Right atrium auricular region (tissue), 2 donors: ENCODE measurements at regions not wholly inside any gene's neighbourhood (a gene's known extent, or its start where the extent isn't known, plus 50 kb on each side); places are given as distances from the start of the nearest gene placed in this dataset.
A peak's percentile ranks its signal among the peaks of the same experiment; 100 is the strongest.

ENCODE experiments used
- DNase-seq: peaks from one replicate; pipeline ENCODE4 v3.0.0-alpha.2; 2019; ENCODE audit warnings: low spot score
- H3K27ac ChIP-seq, 2 donors: fragments of 200-600 bp; sonication (generic); 1 replicate in 1 of 2; 2 replicates in 1 of 2; pipeline ENCODE4 v1.5.1; 2016 to 2019
- H3K27me3 ChIP-seq, 2 donors: fragments of 200-600 bp; sonication (generic); one replicate each; pipeline versions ENCODE4 v1.5.1 to v1.6.0; 2017 to 2019
- H3K36me3 ChIP-seq: fragments of 200-600 bp; sonication (generic); one replicate; pipeline ENCODE4 v1.5.1; 2016
- H3K4me1 ChIP-seq, 2 donors: fragments of 200-600 bp; sonication (generic); one replicate each; pipeline versions ENCODE4 v1.5.1 to v1.6.0; 2017 to 2019
- H3K4me3 ChIP-seq, 2 donors: fragments of 200-600 bp; sonication (generic); 1 replicate in 1 of 2; 2 replicates in 1 of 2; pipeline ENCODE4 v1.5.1; 2017 to 2019; ENCODE audit warnings: mild to moderate bottlenecking in 1 of 2, moderate library complexity in 1 of 2
- H3K9me3 ChIP-seq, 2 donors: fragments of 200-600 bp; sonication (generic); one replicate each; pipeline ENCODE4 v1.5.1; 2019
- CTCF ChIP-seq, 2 donors: fragments of 200-600 bp; sonication (generic); IDR thresholded peaks; one replicate each; pipeline ENCODE4 v1.5.1; 2019; ENCODE audit warnings: antibody characterized with exemption in 2 of 2

DNA sequence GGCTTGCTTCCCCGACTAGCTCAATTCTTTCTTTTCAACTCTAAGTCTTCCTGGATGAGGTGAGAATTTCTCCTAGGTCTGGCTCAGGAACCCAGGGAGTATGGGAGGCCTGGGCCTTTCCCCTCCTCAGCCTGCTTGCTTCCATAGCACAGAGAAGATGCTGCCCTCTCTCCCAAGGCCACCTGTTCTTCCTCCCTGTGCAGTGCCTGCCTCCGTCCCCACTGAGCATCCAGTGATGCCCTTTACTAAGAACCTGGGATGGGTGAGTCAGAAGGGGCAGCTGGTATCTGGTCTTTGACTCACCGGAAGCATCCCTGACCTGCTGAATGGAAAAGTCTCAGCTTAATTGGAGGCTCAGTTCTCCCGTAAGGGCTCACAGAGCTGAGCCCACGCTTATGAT lies 607.9 kb downstream of the BUD13 start:
- no peaks in the 10 kb centered on the region for H3K27me3 ChIP-seq
- no peaks in the 10 kb centered on the region for H3K36me3 ChIP-seq
- no peak overlapping the region for H3K27ac ChIP-seq
- no peak for DNase-seq
- H3K4me3 ChIP-seq = no peak overlapping the region
- no peak for TF ChIP-seq CTCF (IDR thresholded peaks at IDR 0.05)
- no peaks in the 10 kb centered on the region for H3K9me3 ChIP-seq
- no peaks in the 10 kb centered on the region for H3K4me1 ChIP-seq

GRCh38 chr11:116162886-116163230 lies 609.9 kb downstream of the BUD13 start:
- H3K36me3 ChIP-seq = no peaks in the 10 kb centered on the region
- no peaks in the 10 kb centered on the region for H3K27me3 ChIP-seq
- H3K4me1 ChIP-seq = no peaks in the 10 kb centered on the region
- no peak overlapping the region for H3K4me3 ChIP-seq
- no peak for TF ChIP-seq CTCF (IDR thresholded peaks at IDR 0.05)
- peak; percentile 56 for DNase-seq
- H3K27ac ChIP-seq = no peak overlapping the region
- H3K9me3 ChIP-seq = no peaks in the 10 kb centered on the region

DNA sequence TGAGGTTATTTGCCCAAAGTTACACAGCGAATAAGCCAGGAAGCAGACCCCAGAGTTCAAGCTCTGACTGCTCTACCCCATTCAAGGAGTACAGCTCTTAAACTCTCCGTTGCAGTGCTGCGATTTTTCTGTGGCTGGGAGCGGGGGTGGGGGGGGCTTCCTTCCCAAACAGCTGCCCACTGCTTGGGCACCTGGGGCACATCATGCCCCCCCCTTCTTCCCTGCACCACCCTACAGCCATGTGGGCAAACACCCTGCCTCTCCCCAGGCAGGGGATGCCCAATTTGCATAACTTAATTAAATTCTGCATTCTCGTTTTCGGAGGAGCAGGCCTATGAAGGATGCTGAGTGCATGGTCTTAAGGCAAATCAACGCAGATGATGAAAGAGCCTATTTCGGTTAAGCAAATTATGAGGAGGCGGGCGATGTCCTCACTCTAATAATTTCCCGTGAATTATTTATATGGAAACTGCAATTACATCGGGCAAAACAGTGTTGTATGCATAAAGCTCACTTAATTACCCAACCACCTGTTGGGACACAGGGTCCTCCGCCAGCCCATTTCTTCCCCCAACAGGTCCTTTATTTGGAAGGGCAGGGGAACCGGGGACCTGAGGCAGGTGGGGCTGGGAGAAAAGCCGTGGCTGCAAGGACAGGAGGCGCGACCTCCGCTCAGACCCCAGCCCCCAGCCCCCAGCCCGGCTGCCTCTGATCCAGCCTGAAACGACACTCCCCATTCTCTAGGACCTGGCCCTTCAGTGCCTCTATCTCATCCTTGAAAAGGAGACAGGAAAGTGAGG lies 610.5 kb downstream of the BUD13 start:
- no peaks in the 10 kb centered on the region for H3K36me3 ChIP-seq
- no peak overlapping the region for H3K4me3 ChIP-seq
- peak; percentile 30 for DNase-seq
- H3K4me1 ChIP-seq = no peaks in the 10 kb centered on the region
- H3K27me3 ChIP-seq = no peaks in the 10 kb centered on the region
- TF ChIP-seq CTCF (IDR thresholded peaks at IDR 0.05) = no peak
- no peak overlapping the region for H3K27ac ChIP-seq
- no peaks in the 10 kb centered on the region for H3K9me3 ChIP-seq

- TF ChIP-seq CTCF (IDR thresholded peaks at IDR 0.05) = no peak
- peaks cover 0 to 15% of the 10 kb centered on the region in 2 donors for H3K9me3 ChIP-seq
- no peaks in the 10 kb centered on the region for H3K36me3 ChIP-seq
- no peak overlapping the region for H3K27ac ChIP-seq
- no peak overlapping the region for H3K4me3 ChIP-seq
- no peak for DNase-seq
- no peaks in the 10 kb centered on the region for H3K27me3 ChIP-seq
- no peaks in the 10 kb centered on the region for H3K4me1 ChIP-seq
Measured at GRCh38 chr11:116148645-116149044, 624.1 kb downstream of the BUD13 start.

DNA sequence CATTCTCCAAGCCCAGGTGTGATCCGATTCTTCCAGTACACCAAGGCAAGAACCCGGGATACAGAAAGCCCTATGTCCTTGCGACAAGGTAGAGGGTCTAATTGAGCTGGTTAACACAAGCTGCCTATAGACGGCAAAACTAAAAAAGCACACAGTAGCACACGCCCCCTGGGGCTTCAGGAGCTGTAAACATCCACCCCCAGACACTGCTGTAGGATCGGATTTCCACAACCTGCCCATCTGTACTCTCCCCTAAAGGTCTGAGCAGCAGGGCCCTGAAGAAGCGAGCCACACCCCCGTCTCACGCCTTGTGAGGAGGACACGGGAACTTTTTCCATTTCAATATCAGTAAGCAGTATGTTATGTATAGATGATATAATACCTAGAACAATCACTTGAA lies 624.7 kb downstream of the BUD13 start:
- Histone ChIP-seq H3K36me3 (no peaks in the 10 kb centered on the region), H3K9me3 (peaks cover 0 to 15% of the 10 kb centered on the region in 2 donors), H3K27ac (no peak overlapping the region), H3K4me3 (no peak overlapping the region), H3K4me1 (no peaks in the 10 kb centered on the region), H3K27me3 (no peaks in the 10 kb centered on the region)
- DNase-seq = no peak
- TF ChIP-seq CTCF (IDR thresholded peaks at IDR 0.05) = no peak
